Keratinocyte (primary cell): ENCODE measurements at regions not wholly inside any gene's neighbourhood (a gene's known extent, or its start where the extent isn't known, plus 50 kb on each side); places are given as distances from the start of the nearest gene placed in this dataset.

Experiments used
- DNase-seq: peaks from one replicate; pipeline ENCODE4 v3.0.0-alpha.2; 2011; ENCODE audit warnings: low read depth, missing footprints, low spot score
- FAIRE-seq: peaks from 2 replicates; lab custom pipeline; 2011; peaks lifted over from hg19 to GRCh38; lab: Jason Lieb, UNC
- H2AFZ ChIP-seq: 2 replicates; pipeline ENCODE4 v1.6.0; 2012; ENCODE audit warnings: low read length, control low read depth, inconsistent platforms; ENCODE audit not compliant: control insufficient read depth
- H3K27ac ChIP-seq: 2 replicates; pipeline ENCODE4 v1.5.1; 2011; ENCODE audit warnings: low read length; ENCODE audit not compliant: control insufficient read depth, insufficient read depth
- H3K27me3 ChIP-seq: 3 replicates; pipeline ENCODE4 v1.6.0; 2011; ENCODE audit warnings: low read length; ENCODE audit not compliant: control insufficient read depth, insufficient read depth; ENCODE audit errors: extremely low read depth
- H3K36me3 ChIP-seq, 2 experiments: 2 replicates in 1 of 2; 3 replicates in 1 of 2; pipeline ENCODE4 v1.5.1; 2011; ENCODE audit warnings: low read length in 2 of 2, mild to moderate bottlenecking in 1 of 2; ENCODE audit not compliant: control insufficient read depth in 2 of 2, insufficient read depth in 2 of 2; ENCODE audit errors: extremely low read depth in 1 of 2
- H3K4me1 ChIP-seq: 3 replicates; pipeline ENCODE4 v1.5.1; 2011; ENCODE audit warnings: low read length; ENCODE audit not compliant: control insufficient read depth, insufficient read depth; ENCODE audit errors: extremely low read depth
- H3K4me2 ChIP-seq: 3 replicates; pipeline ENCODE4 v1.6.0; 2011; ENCODE audit warnings: low read depth, low read length; ENCODE audit not compliant: control insufficient read depth, insufficient read depth; ENCODE audit errors: extremely low read depth
- H3K4me3 ChIP-seq, 3 experiments: fragments of 200-600 bp in 1 of 3; sonication (generic) in 1 of 3; 2 replicates in 2 of 3; 3 replicates in 1 of 3; pipeline ENCODE4 v1.5.1; 2011 to 2016; ENCODE audit warnings: low read length in 3 of 3, mild to moderate bottlenecking in 3 of 3, control low read depth in 2 of 3, inconsistent platforms in 1 of 3, low read depth in 1 of 3, mixed read lengths in 1 of 3, mixed run types in 1 of 3, moderate library complexity in 1 of 3; ENCODE audit not compliant: control insufficient read depth in 2 of 3, insufficient read depth in 2 of 3; ENCODE audit errors: extremely low read depth in 1 of 3
- H3K79me2 ChIP-seq: 2 replicates; pipeline ENCODE4 v1.6.0; 2012; ENCODE audit warnings: low read length; ENCODE audit not compliant: control insufficient read depth, insufficient read depth
- H3K9ac ChIP-seq: 3 replicates; pipeline ENCODE4 v1.6.0; 2011; ENCODE audit warnings: low read length; ENCODE audit not compliant: control insufficient read depth, insufficient read depth; ENCODE audit errors: extremely low read depth
- H3K9me1 ChIP-seq: 3 replicates; pipeline ENCODE4 v1.6.0; 2011; ENCODE audit warnings: low read length; ENCODE audit not compliant: control insufficient read depth, insufficient read depth; ENCODE audit errors: extremely low read depth
- H3K9me3 ChIP-seq: 2 replicates; pipeline ENCODE4 v1.5.1; 2012; ENCODE audit warnings: low read depth, low read length; ENCODE audit not compliant: control insufficient read depth
- H4K20me1 ChIP-seq: 3 replicates; pipeline ENCODE4 v1.6.0; 2011; ENCODE audit warnings: low read length; ENCODE audit not compliant: control insufficient read depth, insufficient read depth; ENCODE audit errors: extremely low read depth
- EZH2 ChIP-seq: IDR thresholded peaks from one replicate; pipeline ENCODE4 v1.6.1; 2012; ENCODE audit warnings: inconsistent platforms, mild to moderate bottlenecking, low read length, moderate library complexity
- dilution Hi-C: fragments of 300-500 bp; cut with MboI; formaldehyde crosslinking; loops from one replicate; pipeline ENCODE4 v1.7.0; 2020; ENCODE audit warnings: low sequenced_read_pairs; ENCODE audit not compliant: extremely low pct_ligation_motif_present
- TF ChIP-seq, protein P1 (sequence below), 3 experiments: IDR thresholded peaks in 1 of 3; conservative IDR thresholded peaks in 1 of 3; optimal IDR thresholded peaks in 1 of 3; 2 replicates in 2 of 3; 3 replicates in 1 of 3; pipeline versions ENCODE3 to v1.5.1; 2011; ENCODE audit warnings: low read length in 3 of 3, mild to moderate bottlenecking in 3 of 3, moderate library complexity in 2 of 3, control low read depth in 1 of 3, inconsistent platforms in 1 of 3; ENCODE audit not compliant: insufficient read depth in 2 of 3; ENCODE audit errors: extremely low read depth in 1 of 3

GRCh38 chr7:16204953-16205352 lies 216.4 kb downstream of the CRPPA start:
- H3K9me3 ChIP-seq: no peaks in the 10 kb centered on the region
- no peaks in the 10 kb centered on the region for H4K20me1 ChIP-seq
- no peaks in the 10 kb centered on the region for H3K27me3 ChIP-seq
- H3K4me1 ChIP-seq: peaks cover 9% of the 10 kb centered on the region
- H3K4me2 ChIP-seq: no peak overlapping the region
- TF ChIP-seq EZH2: no peak
- TF ChIP-seq, protein P1, sequence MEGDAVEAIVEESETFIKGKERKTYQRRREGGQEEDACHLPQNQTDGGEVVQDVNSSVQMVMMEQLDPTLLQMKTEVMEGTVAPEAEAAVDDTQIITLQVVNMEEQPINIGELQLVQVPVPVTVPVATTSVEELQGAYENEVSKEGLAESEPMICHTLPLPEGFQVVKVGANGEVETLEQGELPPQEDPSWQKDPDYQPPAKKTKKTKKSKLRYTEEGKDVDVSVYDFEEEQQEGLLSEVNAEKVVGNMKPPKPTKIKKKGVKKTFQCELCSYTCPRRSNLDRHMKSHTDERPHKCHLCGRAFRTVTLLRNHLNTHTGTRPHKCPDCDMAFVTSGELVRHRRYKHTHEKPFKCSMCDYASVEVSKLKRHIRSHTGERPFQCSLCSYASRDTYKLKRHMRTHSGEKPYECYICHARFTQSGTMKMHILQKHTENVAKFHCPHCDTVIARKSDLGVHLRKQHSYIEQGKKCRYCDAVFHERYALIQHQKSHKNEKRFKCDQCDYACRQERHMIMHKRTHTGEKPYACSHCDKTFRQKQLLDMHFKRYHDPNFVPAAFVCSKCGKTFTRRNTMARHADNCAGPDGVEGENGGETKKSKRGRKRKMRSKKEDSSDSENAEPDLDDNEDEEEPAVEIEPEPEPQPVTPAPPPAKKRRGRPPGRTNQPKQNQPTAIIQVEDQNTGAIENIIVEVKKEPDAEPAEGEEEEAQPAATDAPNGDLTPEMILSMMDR (optimal IDR thresholded peaks at IDR 0.05 in 1 of 3, IDR thresholded peaks at IDR 0.05 in 1 of 3, conservative IDR thresholded peaks at IDR 0.05 in 1 of 3; ENCODE audit: extremely low read depth in 1 of 3, insufficient read depth in 2 of 3, low read length in 3 of 3): no peak
- H3K9ac ChIP-seq: no peak overlapping the region
- no peak for DNase-seq
- no peak overlapping the region for H3K4me3 ChIP-seq
- no peaks in the 10 kb centered on the region for H3K79me2 ChIP-seq
- FAIRE-seq: no peak
- no peak overlapping the region for H2AFZ ChIP-seq
- no peaks in the 10 kb centered on the region for H3K9me1 ChIP-seq
- H3K27ac ChIP-seq: no peak overlapping the region
- no peaks in the 10 kb centered on the region for H3K36me3 ChIP-seq
- dilution Hi-C loops: no loop called here

GRCh38 chr7:16203065-16203464 lies 218.3 kb downstream of the CRPPA start:
- TF ChIP-seq, protein P1 (optimal IDR thresholded peaks at IDR 0.05 in 1 of 3, IDR thresholded peaks at IDR 0.05 in 1 of 3, conservative IDR thresholded peaks at IDR 0.05 in 1 of 3; ENCODE audit: extremely low read depth in 1 of 3, insufficient read depth in 2 of 3, low read length in 3 of 3): no peak
- TF ChIP-seq EZH2: no peak
- peaks cover 9% of the 10 kb centered on the region for H3K4me1 ChIP-seq
- H3K9me1 ChIP-seq: no peaks in the 10 kb centered on the region
- DNase-seq: peak; percentile 40
- dilution Hi-C loops: no loop called here
- H3K27me3 ChIP-seq: no peaks in the 10 kb centered on the region
- H4K20me1 ChIP-seq: no peaks in the 10 kb centered on the region
- no peaks in the 10 kb centered on the region for H3K9me3 ChIP-seq
- H2AFZ ChIP-seq: no peak overlapping the region
- H3K27ac ChIP-seq: no peak overlapping the region
- no peak overlapping the region for H3K4me3 ChIP-seq
- no peaks in the 10 kb centered on the region for H3K79me2 ChIP-seq
- peak; percentile 57 for FAIRE-seq
- H3K9ac ChIP-seq: no peak overlapping the region
- no peak overlapping the region for H3K4me2 ChIP-seq
- no peaks in the 10 kb centered on the region for H3K36me3 ChIP-seq
